HG03060 (cell line): ENCODE measurements at regions not wholly inside any gene's neighbourhood (a gene's known extent, or its start where the extent isn't known, plus 50 kb on each side); places are given as distances from the start of the nearest gene placed in this dataset.
A peak's percentile ranks its signal among the peaks of the same experiment; 100 is the strongest.

Experiments
- ATAC-seq: cut with Tn5 transposase; IDR thresholded peaks from one replicate; pipeline ENCODE4 v1.9.1; 2021; ENCODE audit warnings: low read depth, moderate number of reproducible peaks; ENCODE audit not compliant: unreplicated experiment

- ATAC-seq = peak; percentile 80
Measured at GRCh38 chr10:110395350-110396283, 90.9 kb upstream of the SMNDC1 start.

DNA sequence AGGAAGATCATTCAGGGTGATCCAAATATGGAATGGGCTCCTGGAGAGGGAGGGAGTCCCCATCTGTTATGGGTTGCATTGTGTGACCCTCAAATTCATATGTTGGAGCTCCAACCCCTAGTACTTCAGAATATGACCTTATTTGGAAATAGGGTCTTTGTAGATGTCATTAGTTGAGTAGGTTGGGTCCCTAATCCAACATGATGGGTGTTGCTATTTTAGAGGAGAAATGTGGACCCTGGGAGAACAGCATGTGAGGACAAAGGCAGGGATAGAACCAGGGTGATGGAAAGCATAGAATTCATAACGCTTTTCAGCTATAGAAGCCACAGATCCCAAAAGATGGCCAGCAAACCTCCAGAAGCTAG lies 91.5 kb upstream of the SMNDC1 start:
- ATAC-seq = no peak

DNA sequence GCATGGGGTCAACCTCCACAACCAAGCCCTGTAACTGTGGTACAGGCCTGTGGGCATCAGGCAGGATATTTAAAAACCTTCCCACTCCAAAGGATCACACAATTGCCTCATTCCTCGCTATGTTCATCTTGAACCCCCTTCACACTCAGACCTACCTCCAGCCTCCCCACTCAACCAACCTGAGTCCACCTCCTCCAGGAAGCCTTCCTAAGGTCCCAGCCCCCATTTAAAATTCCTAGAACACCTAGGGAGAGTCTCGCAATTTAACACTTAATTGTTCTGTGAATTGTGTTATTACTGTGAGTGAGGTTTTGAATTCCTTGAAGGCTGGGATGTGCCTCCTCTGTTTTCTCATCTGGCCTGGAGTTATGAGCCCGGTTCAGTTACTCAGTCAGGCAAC lies 93.1 kb upstream of the SMNDC1 start:
- ATAC-seq = no peak

DNA sequence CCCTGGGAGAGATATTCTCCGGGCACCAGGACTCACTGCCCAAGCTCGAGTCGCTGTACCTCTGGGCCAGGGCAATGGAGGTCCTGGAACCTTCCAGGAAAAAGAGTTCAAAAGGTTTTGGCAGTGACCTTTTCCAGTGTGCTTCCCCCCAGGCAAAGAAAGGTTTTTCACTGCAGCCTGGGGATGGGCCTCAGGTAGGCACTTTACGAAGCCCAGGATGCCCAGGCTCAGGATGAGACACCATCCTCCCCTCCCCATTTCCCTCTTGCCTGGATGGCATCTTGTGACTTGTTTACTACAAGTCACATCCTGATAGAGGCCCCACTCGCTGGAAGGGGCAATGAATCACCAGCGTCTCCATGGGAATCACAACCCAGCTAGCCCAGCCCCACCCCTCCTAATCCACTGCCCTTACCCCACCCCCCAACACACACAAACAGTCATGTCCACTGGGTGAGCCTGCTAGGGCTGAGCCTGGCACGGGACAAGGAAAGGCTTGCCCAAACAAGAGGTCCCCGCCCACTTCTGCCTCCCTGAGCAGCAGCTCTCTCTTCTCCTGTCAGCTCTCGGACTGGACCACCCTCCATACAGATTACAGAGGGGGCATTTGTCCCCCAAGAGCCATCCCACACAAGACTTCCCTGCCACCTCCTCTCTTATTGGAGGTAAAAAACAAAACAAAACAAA lies 93.8 kb upstream of the SMNDC1 start:
- no peak for ATAC-seq

GRCh38 chr10:110399106-110399964 lies 94.6 kb upstream of the SMNDC1 start:
- no peak for ATAC-seq

DNA sequence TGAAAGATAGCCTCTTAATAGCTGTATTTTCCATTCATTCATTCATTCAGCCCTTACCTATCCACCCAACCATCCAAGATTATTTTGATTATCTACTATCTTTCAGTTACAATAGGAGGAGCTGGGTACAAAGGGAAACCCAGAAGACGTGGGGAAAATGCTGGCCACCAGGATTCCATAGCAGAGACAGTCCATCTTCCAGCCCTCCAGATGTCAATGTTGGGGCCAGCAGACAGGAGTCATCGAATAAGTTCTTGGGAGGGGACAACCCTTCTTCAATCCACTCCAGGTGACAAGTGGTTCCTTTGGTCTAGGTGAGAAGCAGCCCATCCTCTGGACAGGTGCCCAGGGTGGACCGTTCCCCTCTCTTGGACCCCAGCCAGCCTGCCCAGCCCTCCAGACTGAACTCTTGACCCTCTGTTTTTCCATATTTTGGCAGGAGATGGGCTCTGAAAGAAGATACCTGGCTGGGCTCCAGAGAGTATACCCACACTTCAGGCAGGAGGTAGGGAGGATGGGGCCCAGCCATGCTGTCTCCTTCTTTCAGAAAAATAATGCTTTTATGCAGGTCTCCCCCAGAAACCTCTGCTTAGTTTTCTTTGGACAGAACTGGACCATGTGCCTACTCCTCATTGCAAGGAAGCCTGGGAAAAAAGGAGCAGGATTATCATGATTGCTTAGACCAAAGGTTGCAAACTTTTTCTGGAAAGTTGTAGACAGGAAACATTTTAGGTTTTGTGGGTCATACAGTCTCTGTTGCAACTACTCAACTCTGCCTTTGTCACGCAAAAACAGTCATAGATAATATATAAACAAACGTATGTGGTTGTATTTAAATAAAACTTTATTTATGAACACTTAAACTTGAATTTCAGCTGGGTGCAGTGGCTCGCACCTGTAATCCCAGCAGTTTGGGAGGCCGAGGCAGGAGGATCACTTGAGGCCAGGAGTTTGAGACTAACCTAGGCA lies 95.5 kb upstream of the SMNDC1 start:
- no peak for ATAC-seq

- no peak for ATAC-seq
Measured at GRCh38 chr10:110401401-110402076, 96.2 kb upstream of the DUSP5 start.

DNA sequence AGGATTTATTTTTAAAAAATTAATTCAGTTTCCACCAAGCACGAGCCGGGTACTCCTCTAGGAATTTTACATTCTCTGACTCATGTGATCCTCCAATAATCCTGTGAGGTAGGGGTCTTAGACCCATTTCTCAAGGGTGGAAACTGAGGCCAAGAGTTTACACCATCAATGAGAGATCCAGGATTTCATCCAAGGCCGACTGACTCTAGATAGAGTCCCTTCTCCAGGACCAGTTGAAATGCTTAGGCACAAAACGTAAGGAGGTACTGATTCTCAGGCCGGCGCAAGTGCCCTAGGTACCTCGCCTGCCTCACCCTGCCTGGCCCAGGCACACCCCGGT lies 95.7 kb upstream of the DUSP5 start:
- no peak for ATAC-seq

- no peak for ATAC-seq
Measured at GRCh38 chr10:110403593-110403992, 94.1 kb upstream of the DUSP5 start.

- ATAC-seq = no peak
Measured at GRCh38 chr10:110404413-110404812, 93.3 kb upstream of the DUSP5 start.

GRCh38 chr10:110404825-110405224 lies 92.9 kb upstream of the DUSP5 start:
- no peak for ATAC-seq

DNA sequence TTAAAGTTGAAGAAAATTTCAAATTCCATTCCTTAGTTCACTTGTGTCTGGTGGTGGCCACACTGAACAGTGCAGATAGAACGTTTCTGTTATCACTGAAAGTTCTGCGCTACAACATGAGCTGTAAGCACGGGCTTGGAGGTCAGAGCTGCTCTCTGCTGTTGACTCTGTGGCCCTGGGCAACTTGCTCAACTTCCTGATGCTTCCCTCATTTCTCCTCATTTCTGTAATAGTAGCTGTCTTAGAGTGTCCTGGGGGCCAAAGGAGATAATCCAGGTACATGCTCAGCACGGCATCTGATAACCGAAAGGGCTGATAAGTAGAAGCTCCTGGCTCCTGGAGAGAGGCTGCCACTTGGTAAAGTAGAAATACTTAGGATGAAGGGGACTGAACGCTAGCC lies 92.3 kb upstream of the DUSP5 start:
- no peak for ATAC-seq

DNA sequence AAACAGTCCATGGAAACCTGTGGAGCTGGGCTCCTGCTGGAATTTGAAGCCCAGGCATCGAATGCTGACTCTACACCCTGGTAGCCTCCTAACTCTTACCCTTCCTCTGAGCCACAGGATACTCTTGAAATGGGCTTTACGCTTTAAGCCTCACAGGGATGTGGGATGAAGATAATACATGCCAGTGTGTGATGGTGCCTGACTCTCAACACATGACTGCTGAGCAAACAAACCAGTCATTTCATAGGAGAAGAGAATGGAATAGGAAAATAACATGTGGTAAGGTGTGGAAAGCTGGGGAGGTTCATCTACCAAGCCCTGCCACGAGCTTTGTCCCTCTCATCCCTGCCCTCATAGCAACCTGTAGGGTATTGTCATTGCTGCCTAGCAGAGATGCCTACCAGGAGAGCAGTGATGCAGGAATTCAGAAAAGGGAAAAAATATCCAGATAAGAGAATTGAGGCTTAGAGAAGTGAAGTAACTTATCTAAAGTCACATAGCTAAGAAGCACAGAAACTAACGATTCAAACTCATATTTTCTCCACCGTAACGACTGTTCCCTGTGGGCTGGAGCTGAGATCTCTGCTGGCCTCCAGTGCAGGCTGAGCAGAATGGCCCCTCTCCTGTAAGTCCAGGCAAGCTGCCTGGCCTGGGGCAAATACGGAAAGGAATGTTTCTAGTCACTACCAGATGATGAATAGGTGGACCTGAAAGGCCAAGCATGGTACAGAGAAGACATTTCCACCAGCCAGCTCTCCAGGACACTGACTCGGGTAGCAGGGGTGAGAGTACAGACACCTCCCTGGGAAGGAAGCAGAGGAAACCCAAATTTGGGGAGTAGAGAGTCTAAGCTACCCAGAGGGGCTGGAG lies 90.2 kb upstream of the DUSP5 start:
- no peak for ATAC-seq

- ATAC-seq = no peak
Measured at GRCh38 chr10:110408203-110408871, 89.4 kb upstream of the DUSP5 start.

DNA sequence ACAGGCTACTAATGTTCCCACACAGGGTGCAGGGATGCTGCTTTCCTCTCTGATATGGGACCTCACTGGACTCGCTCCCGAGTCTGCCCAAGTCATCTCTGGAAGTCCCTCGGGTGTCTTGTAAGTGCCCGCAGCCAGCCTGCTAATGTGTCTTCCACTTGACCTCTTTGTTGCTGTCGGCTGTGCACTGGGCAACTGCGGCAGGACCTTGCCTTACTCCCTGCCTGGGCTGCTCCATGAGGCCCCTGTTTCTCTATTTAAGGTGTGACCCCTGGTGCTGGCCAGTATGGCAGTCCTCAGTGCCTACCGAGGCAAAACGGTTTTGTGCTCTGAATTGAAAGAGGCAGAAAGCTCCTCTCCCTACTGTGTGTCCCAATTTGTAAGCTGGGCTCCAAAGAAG lies 88.8 kb upstream of the DUSP5 start:
- ATAC-seq = no peak

GRCh38 chr10:110409488-110409887 lies 88.2 kb upstream of the DUSP5 start:
- no peak for ATAC-seq

DNA sequence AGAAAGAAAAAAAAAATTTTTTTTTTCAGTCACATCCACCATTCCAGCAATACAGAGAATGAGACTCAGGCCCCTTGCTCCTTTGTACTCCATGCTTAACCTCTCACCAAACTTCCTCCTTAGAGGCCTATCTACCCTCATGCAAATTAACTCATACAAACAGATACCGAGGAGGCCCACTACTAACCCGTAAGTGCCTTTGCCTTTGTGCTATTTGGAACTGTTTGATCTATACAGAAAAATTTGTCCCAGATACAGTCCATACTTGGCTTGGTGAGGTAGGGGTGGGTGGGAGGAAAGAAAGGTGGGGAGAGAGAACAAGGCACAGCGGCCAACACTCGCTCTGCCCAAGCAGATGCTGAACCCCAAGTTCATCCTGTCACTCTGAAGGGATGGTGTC lies 87.8 kb upstream of the DUSP5 start:
- no peak for ATAC-seq
